SU-DHL-6 (cell line): ENCODE measurements at regions not wholly inside any gene's neighbourhood (a gene's known extent, or its start where the extent isn't known, plus 50 kb on each side); places are given as distances from the start of the nearest gene placed in this dataset.

Experiments
- CTCF ChIP-seq: fragments of 200-600 bp; sonication (generic); IDR thresholded peaks from one replicate; pipeline ENCODE4 v1.5.1; 2017; ENCODE audit warnings: antibody characterized with exemption, mild to moderate bottlenecking, low read length, moderate library complexity; ENCODE audit not compliant: insufficient read depth, poor library complexity, severe bottlenecking
- EZH2phosphoT487 ChIP-seq: fragments of 200-600 bp; sonication (generic), shearing (Covaris generic); conservative IDR thresholded peaks from 2 replicates; pipeline ENCODE4 v1.6.1; 2018; ENCODE audit warnings: mild to moderate bottlenecking, antibody characterized with exemption, low read length, moderate library complexity, mixed read lengths

- TF ChIP-seq CTCF = no peak
- TF ChIP-seq EZH2phosphoT487 = no peak
Observed at GRCh38 chr3:84308379-84308778, 650.4 kb upstream of the CADM2 start.
